ENCODE measurements at regions not wholly inside any gene's neighbourhood (a gene's known extent, or its start where the extent isn't known, plus 50 kb on each side); places are given as distances from the start of the nearest gene placed in this dataset.

DNA sequence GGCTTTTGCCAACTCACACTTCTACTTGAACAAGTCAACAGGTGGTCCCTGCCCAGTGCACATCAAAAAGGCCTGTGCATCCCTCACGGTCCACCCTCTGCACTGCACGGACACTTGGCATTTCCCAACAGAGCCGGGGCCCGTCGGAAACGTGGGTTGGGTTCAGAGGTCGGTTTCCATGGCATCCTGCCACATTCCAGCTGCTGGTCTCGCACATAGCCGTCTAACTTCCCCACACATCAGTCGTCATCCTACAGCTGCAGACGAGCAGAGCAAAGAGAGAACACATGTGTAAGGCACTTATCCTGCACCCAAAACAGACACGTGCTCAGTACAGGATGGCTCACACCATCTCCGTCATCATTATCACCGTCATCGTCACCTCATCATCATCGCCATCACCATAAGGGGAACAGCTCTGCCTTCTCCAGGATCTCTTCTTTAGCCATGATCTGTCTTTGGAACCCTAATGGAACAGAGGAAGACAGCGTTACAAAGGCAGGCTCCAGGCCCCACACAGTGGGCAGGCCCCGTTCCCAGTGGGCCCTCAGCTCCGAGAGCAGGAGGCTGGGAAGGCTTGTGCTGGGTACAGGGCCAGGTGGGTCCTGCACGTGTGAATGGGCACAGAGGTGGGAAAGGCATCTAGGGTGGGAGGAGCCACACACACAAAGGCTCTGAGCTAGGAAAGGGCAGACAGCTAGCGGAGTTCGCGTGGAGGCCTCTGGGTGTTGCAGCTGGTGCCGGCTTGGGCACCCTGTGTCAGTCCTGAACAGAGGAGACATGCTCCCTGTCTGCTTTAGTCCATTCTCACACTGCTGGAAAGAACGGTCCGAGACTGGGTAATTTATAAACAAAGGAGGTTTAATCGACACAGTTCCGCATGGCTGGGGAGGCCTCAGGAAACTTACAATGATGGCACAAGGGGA, 170.8 kb upstream of the SOX1 start:
- TF ChIP-seq HDGF (IDR thresholded peaks at IDR 0.05; ENCODE audit: borderline replicate concordance) (no peak), ELF4 (IDR thresholded peaks at IDR 0.05) (no peak), FOXA1 (IDR thresholded peaks at IDR 0.05) (no peak), FOXM1 (IDR thresholded peaks at IDR 0.05; ENCODE audit: borderline replicate concordance) (no peak), LEF1 (IDR thresholded peaks at IDR 0.05; ENCODE audit: borderline replicate concordance) (no peak), ZNF384 (IDR thresholded peaks at IDR 0.05) (no peak), TARDBP (IDR thresholded peaks at IDR 0.05) (no peak), FOXK2 (IDR thresholded peaks at IDR 0.05) (no peak), SP1 (IDR thresholded peaks at IDR 0.05) (no peak), SUZ12 (IDR thresholded peaks at IDR 0.05) (no peak), NFRKB (IDR thresholded peaks at IDR 0.05) (no peak)
- TF ChIP-seq, protein P1, sequence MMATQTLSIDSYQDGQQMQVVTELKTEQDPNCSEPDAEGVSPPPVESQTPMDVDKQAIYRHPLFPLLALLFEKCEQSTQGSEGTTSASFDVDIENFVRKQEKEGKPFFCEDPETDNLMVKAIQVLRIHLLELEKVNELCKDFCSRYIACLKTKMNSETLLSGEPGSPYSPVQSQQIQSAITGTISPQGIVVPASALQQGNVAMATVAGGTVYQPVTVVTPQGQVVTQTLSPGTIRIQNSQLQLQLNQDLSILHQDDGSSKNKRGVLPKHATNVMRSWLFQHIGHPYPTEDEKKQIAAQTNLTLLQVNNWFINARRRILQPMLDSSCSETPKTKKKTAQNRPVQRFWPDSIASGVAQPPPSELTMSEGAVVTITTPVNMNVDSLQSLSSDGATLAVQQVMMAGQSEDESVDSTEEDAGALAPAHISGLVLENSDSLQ (IDR thresholded peaks at IDR 0.05) = no peak
- POLR2A ChIA-PET = no interaction called here
- CTCF ChIA-PET = no interaction called here
- DNase-seq (ENCODE audit: extremely low spot score) = no peak

DNA sequence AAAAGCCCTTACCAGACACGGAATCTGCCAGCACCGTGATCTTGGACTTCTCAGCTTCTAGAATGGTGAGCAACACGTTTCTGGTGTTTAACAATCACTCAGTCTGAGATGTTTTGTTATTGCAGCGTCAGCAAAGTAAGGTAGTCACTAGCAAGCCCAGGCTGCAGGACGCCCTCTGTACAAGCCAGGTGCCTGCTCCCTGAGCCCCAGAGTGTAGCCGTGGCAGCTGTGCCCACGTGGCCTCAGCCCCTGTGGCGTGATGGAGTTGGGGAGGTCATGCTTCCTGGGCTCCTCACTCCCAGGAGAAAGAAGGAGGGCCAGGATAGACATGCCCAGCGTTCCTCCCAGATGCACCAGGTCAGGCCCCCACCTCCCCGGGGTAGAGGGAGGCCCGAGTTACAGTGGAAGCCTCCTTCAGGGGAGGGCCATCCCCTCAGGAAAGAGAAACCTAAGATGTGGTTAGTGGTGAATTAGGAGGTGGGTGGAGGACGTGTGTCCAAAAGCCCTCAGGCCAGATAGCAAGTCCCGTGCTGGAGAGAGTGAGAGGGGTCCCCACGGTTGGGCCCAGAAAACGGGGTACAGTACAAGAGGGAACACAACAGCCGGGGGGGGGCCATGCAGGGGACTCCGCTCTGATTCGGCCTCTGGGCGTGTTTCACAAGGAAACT, 169.6 kb upstream of the SOX1 start:
- ChIA-PET POLR2A (no interaction called here), CTCF (no interaction called here)
- DNase-seq (ENCODE audit: extremely low spot score) = no peak
- no peak for TF ChIP-seq FOXK2 (IDR thresholded peaks at IDR 0.05)
- no peak for TF ChIP-seq HDGF (IDR thresholded peaks at IDR 0.05; ENCODE audit: borderline replicate concordance)
- no peak for TF ChIP-seq CTBP1 (IDR thresholded peaks at IDR 0.05; ENCODE audit: borderline replicate concordance)
- TF ChIP-seq FOXA1 (IDR thresholded peaks at IDR 0.05) = no peak
- TF ChIP-seq FOXM1 (IDR thresholded peaks at IDR 0.05; ENCODE audit: borderline replicate concordance) = no peak
- no peak for TF ChIP-seq TARDBP (IDR thresholded peaks at IDR 0.05)
- no peak for TF ChIP-seq ARNT (IDR thresholded peaks at IDR 0.05)
- TF ChIP-seq NFRKB (IDR thresholded peaks at IDR 0.05) = no peak
- no peak for TF ChIP-seq L3MBTL2 (conservative IDR thresholded peaks at IDR 0.05)
- TF ChIP-seq, protein P1 (IDR thresholded peaks at IDR 0.05) = no peak
- no peak for TF ChIP-seq SP1 (IDR thresholded peaks at IDR 0.05)
- TF ChIP-seq BHLHE40 (IDR thresholded peaks at IDR 0.05; ENCODE audit: borderline replicate concordance) = no peak
- no peak for TF ChIP-seq LEF1 (IDR thresholded peaks at IDR 0.05; ENCODE audit: borderline replicate concordance)
- no peak for TF ChIP-seq ELF4 (IDR thresholded peaks at IDR 0.05)

DNA sequence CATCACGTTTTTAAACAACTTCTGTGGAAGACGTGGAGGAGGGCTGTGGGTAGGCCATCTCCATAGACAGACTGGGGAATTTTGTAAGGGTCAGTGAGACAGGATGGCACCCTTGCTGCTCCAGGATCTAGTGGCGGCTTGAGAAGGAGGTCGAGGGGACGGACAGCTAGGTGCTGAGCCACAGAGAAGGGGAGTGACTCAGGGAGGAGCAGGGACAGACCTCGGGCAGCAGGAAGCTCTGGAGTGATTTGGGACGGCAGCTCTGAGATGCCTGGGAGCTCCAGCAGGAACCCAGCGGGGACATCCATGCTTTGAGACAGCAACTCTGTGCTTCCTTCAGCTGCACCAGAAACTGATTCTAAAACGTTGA, 169.1 kb upstream of the SOX1 start:
- no peak for DNase-seq (ENCODE audit: extremely low spot score)
- CTCF ChIA-PET = no interaction called here
- TF ChIP-seq L3MBTL2 (conservative IDR thresholded peaks at IDR 0.05) (no peak), ZNF384 (IDR thresholded peaks at IDR 0.05) (no peak), HDGF (IDR thresholded peaks at IDR 0.05; ENCODE audit: borderline replicate concordance) (no peak)
- POLR2A ChIA-PET = no interaction called here

DNA sequence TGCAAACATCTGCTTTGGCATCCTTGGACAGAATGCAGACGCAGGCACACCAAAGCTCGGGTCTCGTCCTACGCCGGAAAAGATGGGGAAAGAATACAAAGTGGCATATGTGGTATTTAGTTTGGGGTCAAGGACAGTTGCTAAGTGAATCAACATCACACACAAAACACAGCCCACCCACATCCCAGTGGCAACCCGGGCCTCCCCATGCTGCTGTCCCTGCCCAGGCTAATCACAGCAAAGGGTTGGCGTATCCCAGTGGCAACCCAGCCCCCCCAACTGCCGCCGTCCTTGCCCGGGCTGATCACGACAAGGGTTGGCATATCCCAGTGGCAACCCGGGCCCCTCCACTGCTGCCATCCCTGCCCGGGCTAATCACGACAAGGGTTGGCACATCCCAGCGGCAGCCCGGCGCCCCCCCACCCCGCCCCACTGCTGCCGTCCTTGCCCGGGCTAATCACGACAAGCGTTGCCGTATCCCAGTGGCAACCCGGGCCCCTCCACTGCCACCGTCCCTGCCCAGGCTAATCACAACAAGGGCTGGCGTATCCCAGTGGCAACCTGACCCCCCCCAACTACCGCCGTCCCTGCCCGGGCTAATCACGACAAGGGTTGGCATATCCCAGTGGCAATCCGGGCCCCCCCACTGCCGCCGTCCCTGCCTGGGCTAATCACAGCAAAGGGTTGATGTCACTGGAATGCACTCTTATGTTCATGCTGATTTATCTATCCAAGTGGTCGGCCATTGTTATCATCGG, 167.8 kb upstream of the SOX1 start:
- POLR2A ChIA-PET = no interaction called here
- CTCF ChIA-PET = no interaction called here
- no peak for TF ChIP-seq ARNT (IDR thresholded peaks at IDR 0.05)
- no peak for TF ChIP-seq HDGF (IDR thresholded peaks at IDR 0.05; ENCODE audit: borderline replicate concordance)
- no peak for TF ChIP-seq FOXM1 (IDR thresholded peaks at IDR 0.05; ENCODE audit: borderline replicate concordance)
- TF ChIP-seq FOXK2 (IDR thresholded peaks at IDR 0.05) = no peak
- TF ChIP-seq FOXA1 (IDR thresholded peaks at IDR 0.05) = no peak
- TF ChIP-seq, protein P1 (IDR thresholded peaks at IDR 0.05) = no peak
- TF ChIP-seq LEF1 (IDR thresholded peaks at IDR 0.05; ENCODE audit: borderline replicate concordance) = no peak
- no peak for TF ChIP-seq TARDBP (IDR thresholded peaks at IDR 0.05)
- no peak for TF ChIP-seq BHLHE40 (IDR thresholded peaks at IDR 0.05; ENCODE audit: borderline replicate concordance)
- TF ChIP-seq L3MBTL2 (conservative IDR thresholded peaks at IDR 0.05) = no peak
- no peak for TF ChIP-seq SUZ12 (IDR thresholded peaks at IDR 0.05)
- no peak for TF ChIP-seq CTBP1 (IDR thresholded peaks at IDR 0.05; ENCODE audit: borderline replicate concordance)
- TF ChIP-seq SP1 (IDR thresholded peaks at IDR 0.05) = no peak
- no peak for TF ChIP-seq ELF4 (IDR thresholded peaks at IDR 0.05)
- no peak for TF ChIP-seq NFRKB (IDR thresholded peaks at IDR 0.05)
- no peak for TF ChIP-seq ZNF384 (IDR thresholded peaks at IDR 0.05)
- DNase-seq (ENCODE audit: extremely low spot score) = no peak

DNA sequence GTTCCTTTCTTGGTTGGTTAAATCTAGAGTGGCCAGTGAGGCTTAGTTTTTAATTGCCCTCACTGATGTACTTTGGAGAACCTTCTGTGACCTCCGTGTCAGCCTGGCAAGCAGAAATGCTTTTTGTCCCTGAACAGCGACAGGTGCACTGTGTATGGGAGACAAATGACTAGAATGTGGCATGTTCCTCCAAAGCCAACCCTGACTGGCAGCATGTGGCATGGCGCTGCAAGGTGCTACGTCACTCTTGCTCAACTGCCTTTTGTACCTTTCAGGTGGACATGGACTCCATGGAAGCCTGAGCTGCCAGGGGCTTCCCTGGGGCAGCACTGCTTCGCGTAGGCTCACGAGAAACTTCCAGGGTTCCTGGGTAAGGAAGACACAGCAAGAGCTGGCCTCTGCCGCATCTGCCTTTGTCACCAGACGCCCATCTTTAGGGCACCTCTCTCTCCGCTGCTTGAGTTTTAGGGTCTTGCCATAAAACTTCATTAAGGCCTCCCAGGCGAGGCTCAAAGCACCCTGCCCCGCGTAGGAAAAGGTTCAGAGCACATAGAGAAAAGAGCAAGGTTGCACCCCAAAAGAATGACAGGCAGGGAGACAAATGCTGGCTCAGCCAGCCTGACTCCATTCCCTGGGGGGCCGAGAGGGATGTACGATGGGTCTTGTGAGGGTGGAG, 167.1 kb upstream of the SOX1 start:
- no peak for DNase-seq (ENCODE audit: extremely low spot score)
- no peak for TF ChIP-seq L3MBTL2 (conservative IDR thresholded peaks at IDR 0.05)
- no peak for TF ChIP-seq LEF1 (IDR thresholded peaks at IDR 0.05; ENCODE audit: borderline replicate concordance)
- ChIA-PET POLR2A (no interaction called here), CTCF (no interaction called here)

Measured in HEK293T (cell line).